ENCODE measurements at regions not wholly inside any gene's neighbourhood (a gene's known extent, or its start where the extent isn't known, plus 50 kb on each side); places are given as distances from the start of the nearest gene placed in this dataset.
"Not testable (repeated sequence)": the region's sequence is repeated elsewhere in the genome, so short reads cannot be mapped to it uniquely, and the experiment has no call there.

DNA sequence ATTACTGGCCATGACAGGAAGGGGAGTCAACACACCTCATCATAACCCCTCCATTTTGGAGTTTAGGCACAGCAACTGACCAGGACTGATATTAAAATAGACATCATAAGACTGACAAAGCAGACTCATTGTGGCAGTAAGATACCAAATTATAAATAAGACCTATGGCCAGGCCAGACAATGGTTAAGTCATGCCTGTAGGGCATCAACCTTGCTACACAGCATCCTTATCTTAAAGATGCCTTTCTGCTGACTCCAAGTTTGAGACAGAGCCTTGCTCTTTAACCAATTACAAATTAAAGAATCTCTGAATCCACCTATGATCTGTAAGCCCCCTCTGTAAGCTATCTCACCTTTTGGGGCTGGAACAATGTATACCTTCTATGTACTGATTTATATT is 65.5 kb downstream of the VCX2 start:
- DNase-seq, result no peak

GRCh38 chrX:8103655-8104054 is 67.4 kb downstream of the VCX2 start:
- no peak for DNase-seq

- no peak for DNase-seq
These were observed 79.6 kb downstream of the VCX2 start for GRCh38 chrX:8091510-8091909.

GRCh38 chrX:8090906-8091305 is 80.2 kb downstream of the VCX2 start:
- no peak for DNase-seq

DNA sequence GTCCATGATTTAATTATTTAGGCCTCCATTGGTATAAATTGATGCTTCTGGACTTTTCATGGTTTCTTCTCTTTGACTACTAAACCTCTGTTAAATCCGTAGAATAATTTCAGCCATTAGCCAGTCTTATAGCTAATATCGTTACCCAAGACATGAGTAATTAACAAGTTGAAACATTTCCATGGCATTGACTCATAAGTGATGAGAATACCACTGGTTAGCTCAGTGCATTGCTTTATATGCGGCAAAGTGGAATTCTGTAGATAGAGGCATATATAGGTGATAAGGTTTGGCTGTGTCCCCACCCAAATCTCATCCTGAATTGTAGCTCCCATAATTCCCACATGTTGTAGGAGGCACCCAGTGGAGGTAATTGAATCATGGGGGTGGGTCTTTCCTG is 80.6 kb downstream of the VCX2 start:
- DNase-seq, result no peak

DNA sequence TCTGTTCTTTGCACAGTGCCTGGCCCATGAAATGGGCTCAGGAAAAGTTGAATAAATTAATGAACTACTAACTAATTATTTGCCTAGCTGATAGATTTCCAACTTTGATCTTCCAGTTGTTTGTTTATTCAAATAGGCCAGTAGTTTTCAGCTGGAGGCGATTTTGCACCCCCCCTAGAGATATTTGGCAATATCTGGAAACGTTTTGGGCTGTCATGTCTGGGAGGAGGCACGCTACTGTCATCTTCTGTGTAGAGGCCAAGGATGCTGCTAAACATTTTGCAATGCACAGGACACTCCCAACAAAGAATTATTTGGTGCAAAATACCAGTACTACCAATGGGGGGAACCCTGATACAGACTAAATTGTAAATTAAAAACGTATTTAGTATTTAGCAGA is 81.9 kb downstream of the VCX2 start:
- DNase-seq, result no peak

- no peak for DNase-seq
These were observed 87.1 kb downstream of the VCX2 start for GRCh38 chrX:8084006-8084405.

DNA sequence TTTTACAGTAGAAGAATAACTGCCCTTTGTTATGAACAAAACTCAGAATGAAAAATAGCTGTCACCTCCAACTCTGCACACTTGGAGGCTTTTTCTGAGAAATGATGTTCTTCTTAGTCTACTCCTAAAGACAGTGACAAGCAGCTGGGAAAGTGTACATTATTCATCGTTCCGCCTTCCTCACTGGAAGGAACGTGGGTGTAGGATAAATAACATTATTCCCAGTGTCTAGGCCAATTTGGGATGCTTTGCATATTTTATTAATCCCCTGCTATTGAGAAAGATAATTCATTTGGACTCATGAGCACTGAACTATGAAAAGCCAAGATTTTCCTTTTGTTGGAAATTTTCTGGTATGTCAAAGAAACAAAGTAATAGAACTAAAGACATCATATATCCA is 87.8 kb downstream of the VCX2 start:
- no peak for DNase-seq

DNA sequence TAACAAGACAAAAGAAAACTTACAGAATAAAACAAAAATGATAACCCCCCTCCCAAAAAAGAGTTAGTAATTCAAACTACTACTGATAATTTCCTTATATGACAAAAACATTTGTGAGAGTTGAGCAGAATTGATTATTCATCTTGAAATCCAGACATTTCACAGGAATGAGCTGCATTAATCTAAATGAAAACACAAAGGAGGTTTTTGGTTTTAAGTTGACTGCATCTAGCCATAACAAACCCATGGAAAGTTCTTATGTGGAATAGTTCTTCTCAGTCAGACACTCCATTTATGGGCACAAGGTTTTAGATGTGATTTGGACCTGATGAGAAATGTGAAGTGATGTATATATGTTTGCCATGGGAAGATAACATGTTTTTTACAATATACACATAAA is 95.4 kb downstream of the VCX2 start:
- no peak for DNase-seq

GRCh38 chrX:8067754-8068462 is 103.2 kb downstream of the VCX2 start:
- no peak for DNase-seq

GRCh38 chrX:8052909-8053308 is 118.2 kb downstream of the VCX2 start:
- DNase-seq, result no peak

DNA sequence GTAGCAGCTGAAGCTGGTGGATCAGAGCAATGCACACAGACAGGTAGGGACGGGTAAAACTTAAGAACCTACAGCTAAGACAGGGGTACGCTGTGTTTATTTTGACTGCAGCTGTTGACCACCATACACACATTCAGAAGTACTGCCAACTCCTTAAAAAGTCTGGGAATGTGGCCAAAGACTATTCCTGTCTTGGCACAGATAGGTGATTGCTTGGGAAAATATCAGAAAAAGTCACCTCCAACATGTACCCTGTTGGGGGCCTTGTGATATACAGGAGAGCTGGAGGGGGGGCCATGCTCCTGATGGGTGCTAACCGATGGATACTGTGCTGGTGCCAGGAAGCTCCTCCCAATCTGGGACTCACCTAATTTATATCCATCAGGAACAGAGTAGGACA is 121.2 kb downstream of the VCX2 start:
- no peak for DNase-seq

- no peak for DNase-seq
These were observed 121.3 kb upstream of the PNPLA4 start for GRCh38 chrX:8048466-8048865.

DNA sequence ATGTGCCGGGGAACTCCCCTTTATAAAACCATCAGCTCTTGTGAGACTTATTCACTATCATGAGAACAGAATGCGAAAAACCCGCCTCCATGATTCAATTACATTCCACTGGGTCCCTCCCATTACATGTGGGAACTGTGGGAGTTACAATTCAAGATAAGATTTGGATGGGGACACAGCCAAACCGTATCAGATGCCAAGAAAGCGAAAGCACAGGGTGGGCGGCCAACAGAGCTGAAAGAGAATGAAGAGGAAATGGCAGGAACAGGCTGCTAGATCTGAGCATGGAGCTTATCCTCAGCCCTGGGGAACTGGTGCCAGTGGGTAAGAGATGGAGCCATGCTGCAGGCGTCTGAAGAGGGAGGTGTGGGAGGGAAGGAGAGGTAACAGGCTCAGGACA is 117.7 kb upstream of the PNPLA4 start:
- DNase-seq, result no peak

GRCh38 chrX:8043546-8043945 is 116.3 kb upstream of the PNPLA4 start:
- DNase-seq, result no peak

DNA sequence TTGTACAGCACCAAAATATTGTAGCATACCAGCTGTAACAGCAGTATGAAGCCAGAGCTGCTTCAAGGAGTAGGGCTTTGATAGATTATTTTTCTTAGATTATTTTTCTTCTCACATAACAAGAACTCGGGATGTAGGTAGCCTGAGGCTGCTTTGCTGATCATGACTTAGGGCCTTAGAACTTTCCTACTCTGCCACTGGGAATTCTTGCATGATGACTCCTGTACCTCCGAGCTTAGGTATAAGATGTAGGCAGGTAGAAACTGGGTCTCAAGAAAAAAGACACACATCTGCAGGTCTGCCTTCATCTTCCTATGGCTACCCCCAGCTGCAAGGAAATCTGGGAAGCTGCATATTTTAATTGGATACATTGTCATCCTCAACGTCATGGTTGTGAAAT is 115.9 kb upstream of the PNPLA4 start:
- no peak for DNase-seq

- no peak for DNase-seq
These were observed 115.1 kb upstream of the PNPLA4 start for GRCh38 chrX:8042304-8042703.

DNA sequence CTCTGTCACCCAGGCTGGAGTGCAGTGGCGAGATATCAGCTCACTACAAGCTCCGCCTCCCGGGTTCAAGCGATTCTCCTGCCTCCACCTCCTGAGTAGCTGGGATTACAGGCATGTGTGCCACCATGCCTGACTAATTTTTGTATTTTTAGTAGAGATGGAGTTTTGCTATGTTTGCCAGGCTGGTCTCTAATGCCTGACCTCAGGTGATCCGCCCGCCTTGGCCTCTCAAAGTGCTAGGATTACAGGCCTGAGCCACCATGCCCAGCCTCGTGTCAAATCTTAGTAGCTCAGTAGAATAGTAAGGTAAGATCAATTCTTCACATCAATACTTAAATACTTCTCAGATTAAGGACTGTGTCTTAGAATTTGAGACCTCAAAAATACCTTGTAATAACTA is 112.5 kb upstream of the PNPLA4 start:
- not testable (repeated sequence) for DNase-seq

- no peak for DNase-seq
These were observed 110.6 kb upstream of the PNPLA4 start for GRCh38 chrX:8037593-8038348.

DNA sequence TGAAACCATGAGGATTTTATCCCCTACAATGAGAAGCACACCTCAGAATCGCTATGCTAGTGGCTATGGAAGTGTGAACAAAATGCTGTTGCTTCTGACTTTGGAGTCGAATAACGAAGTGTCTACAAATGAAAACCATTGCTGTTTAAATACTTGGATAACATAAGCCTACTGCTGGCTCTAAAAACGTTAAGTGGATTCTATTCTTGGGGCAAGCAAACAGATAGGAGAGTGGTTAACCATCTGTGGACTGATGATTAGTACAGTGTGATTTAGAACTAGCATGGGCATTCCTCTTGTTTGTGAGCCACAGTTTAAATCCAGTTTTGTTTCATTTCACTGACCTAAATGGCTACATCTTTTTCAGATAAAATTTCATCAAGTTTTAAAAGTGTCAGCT is 109.7 kb upstream of the PNPLA4 start:
- DNase-seq, result no peak

DNA sequence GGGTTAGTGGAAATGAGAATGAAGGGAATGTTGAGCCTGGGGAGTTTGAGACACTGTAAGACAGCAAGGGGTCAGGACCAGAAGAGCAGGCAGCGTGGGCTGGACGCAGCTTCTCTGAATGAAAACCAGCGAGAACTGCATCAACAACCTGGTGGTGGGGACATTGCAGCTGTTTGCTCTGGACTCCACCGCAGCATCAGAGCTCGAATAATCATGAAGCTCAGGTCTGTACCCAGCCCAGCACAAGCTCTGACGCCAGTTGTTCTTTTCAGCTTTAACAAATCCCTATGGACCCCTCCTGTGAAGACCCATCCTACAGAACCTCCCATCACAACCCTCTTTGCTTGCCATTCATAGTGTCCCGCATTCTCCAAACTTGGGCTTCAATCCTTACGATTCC is 106.8 kb upstream of the PNPLA4 start:
- no peak for DNase-seq

- no peak for DNase-seq
These were observed 106.0 kb upstream of the PNPLA4 start for GRCh38 chrX:8033175-8033574.

DNA sequence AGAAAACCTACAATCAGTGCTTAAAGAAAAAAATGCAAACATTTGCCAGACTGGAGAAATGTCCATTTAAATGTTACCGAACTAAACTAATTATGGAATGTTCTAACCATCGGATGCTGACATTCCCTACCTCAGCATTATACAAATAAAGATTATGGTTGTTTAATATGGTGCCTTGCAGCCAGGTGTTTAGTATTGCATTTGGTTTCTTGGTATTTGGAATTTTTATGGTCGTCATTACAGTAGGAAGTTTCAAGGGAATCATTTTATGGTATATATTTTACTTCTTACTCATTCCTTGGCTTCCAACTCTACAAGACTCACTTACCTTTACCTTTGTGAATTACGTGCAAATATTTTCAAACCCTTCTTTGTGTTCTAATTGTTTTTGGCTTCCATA is 103.1 kb upstream of the PNPLA4 start:
- no peak for DNase-seq

DNA sequence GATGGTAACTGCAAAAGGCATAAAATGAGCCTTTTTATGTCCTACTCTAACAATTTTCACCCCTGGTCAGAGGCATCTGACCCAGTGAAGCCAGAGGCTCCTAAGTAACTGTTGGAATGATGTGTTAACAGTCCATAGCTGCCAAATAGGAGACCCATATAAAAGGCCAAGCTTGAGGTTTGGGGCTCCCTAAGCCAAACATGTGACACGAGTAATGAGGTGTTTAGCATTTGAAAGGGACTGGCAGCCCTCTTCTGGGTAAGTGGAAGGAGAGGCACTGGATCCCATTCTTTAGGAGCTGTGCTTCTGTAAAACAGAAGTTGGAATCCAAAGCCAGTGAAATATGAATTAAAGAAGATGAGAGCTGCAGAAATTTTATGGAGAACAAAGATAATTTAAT is 100.6 kb upstream of the PNPLA4 start:
- DNase-seq, result no peak

DNA sequence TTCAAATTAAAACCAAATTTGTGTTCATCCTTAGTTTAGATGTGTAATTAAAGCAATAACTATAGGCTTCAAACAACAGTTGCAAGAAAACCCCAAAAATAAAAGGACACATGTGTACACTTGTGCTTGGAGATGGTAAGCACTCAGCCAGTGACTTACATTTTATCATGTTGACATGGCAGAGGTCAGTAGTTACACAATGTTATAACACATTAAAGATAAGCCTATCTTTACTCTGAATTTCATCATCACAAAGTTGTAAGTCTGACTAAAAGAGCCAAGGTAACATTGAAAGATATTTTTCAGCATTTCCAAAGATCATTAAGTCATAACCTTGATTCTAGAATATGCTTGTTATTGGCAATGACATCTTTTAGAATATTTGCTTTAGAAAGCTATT is 98.5 kb upstream of the PNPLA4 start:
- no peak for DNase-seq
